Neutrophil (primary cell): ENCODE measurements at regions not wholly inside any gene's neighbourhood (a gene's known extent, or its start where the extent isn't known, plus 50 kb on each side); places are given as distances from the start of the nearest gene placed in this dataset.

ENCODE experiments used
- H3K27ac ChIP-seq: fragments of 200-600 bp; sonication (generic); 2 replicates; pipeline ENCODE4 v1.5.1; 2016; ENCODE audit warnings: mild to moderate bottlenecking, moderate library complexity
- H3K27me3 ChIP-seq: fragments of 200-600 bp; sonication (generic); 2 replicates; pipeline ENCODE4 v1.6.0; 2016; ENCODE audit warnings: mild to moderate bottlenecking
- H3K36me3 ChIP-seq: fragments of 200-600 bp; sonication (generic); 2 replicates; pipeline ENCODE4 v1.5.1; 2017
- H3K4me1 ChIP-seq, 2 experiments: fragments of 200-600 bp in 1 of 2; sonication (generic) in 1 of 2; 1 replicate in 1 of 2; 2 replicates in 1 of 2; pipeline versions ENCODE4 v1.5.1 to v1.6.1; 2013 to 2016; ENCODE audit warnings: low read depth in 1 of 2, low read length in 1 of 2, mild to moderate bottlenecking in 1 of 2, moderate library complexity in 1 of 2; ENCODE audit not compliant: control insufficient read depth in 1 of 2, insufficient read depth in 1 of 2
- H3K4me3 ChIP-seq, 2 experiments: fragments of 200-600 bp in 1 of 2; sonication (generic) in 1 of 2; 1 replicate in 1 of 2; 2 replicates in 1 of 2; pipeline ENCODE4 v1.5.1; 2013 to 2016; ENCODE audit warnings: low read depth in 1 of 2, low read length in 1 of 2, mild to moderate bottlenecking in 1 of 2, moderate library complexity in 1 of 2
- H3K9me3 ChIP-seq: fragments of 200-600 bp; sonication (generic); 2 replicates; pipeline ENCODE4 v1.5.1; 2016
- TF ChIP-seq, protein P1 (sequence below): fragments of 200-600 bp; sonication (generic); IDR thresholded peaks from 2 replicates; pipeline ENCODE4 v1.5.1; 2016; ENCODE audit warnings: antibody characterized with exemption

DNA sequence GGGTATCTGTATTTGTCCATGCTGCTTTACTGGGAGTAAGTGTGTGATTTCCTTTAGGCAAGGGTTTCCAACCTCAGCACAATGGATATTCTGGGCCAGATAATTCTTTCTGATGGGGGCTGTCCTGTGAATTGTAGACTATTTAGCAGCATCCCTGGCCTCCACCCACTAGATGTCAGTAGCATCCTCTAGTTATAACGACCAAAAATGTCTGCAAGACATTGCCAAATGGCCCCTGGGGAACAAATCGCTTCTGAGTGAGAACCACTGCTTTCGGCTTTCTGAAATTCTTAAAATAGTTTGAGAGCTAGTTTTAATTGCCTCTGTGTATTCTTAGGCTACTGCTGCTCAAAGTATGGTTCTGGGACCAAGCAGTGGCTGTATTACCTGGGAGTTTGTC is 81.2 kb upstream of the GPM6B start:
- H3K9me3 ChIP-seq = no peaks in the 10 kb centered on the region
- no peaks in the 10 kb centered on the region for H3K27me3 ChIP-seq
- H3K4me1 ChIP-seq = no peaks in the 10 kb centered on the region
- H3K4me3 ChIP-seq = no peak overlapping the region
- H3K27ac ChIP-seq = no peak overlapping the region
- H3K36me3 ChIP-seq = no peaks in the 10 kb centered on the region
- TF ChIP-seq, protein P1, sequence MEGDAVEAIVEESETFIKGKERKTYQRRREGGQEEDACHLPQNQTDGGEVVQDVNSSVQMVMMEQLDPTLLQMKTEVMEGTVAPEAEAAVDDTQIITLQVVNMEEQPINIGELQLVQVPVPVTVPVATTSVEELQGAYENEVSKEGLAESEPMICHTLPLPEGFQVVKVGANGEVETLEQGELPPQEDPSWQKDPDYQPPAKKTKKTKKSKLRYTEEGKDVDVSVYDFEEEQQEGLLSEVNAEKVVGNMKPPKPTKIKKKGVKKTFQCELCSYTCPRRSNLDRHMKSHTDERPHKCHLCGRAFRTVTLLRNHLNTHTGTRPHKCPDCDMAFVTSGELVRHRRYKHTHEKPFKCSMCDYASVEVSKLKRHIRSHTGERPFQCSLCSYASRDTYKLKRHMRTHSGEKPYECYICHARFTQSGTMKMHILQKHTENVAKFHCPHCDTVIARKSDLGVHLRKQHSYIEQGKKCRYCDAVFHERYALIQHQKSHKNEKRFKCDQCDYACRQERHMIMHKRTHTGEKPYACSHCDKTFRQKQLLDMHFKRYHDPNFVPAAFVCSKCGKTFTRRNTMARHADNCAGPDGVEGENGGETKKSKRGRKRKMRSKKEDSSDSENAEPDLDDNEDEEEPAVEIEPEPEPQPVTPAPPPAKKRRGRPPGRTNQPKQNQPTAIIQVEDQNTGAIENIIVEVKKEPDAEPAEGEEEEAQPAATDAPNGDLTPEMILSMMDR = no peak

DNA sequence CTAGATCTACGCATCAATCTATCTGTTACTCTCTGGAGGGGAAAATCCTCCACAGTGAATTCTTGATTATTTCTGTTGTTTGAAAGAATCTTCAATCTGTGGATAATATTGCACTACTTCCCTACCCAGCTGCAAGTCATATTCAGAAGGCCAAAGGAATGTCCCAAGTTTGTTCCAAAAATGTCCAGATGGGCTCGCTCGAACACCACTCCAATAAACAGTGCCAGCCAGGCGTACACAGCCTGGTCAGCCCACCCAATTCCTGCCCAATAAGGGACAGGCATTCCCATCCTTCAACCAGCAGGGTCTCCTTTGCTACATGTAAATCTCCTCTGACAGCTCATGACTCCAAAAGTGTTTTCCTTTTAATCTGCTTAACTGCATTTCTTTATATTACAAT is 80.7 kb upstream of the GPM6B start:
- Histone ChIP-seq H3K4me1 (no peaks in the 10 kb centered on the region), H3K27me3 (no peaks in the 10 kb centered on the region), H3K4me3 (no peak overlapping the region), H3K36me3 (no peaks in the 10 kb centered on the region), H3K27ac (no peak overlapping the region), H3K9me3 (no peaks in the 10 kb centered on the region)
- TF ChIP-seq, protein P1 = no peak

DNA sequence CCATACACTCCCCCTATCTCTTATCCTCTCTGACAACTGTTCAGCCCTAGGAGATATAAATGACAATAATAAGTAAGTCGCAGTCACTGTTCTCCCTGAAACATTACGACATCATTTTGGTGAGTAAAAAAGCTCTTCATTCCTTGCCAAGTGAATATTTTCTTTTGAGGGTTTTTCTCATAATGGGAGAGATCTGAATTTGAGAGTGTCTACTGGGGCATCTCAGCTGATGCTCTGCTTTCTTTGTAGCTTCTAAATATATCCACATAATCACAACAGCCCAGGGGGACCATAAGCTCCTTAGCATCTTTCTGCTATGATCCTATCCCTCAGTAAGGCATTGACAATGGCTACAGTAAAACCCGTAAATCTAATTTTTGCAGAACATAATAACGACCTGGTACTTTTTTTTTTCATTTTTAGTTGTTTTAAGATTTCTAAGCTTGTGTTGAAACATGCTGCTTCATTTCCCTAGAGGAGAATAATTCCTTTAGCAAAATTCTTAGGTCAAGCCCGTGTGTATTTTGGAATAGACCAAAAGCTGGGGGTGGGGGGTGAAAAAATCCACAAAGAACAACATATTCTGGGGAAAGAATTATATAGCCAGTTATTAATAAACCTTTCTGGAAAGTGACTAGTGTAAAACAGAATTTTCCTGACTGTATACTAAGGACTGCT is 78.1 kb upstream of the GPM6B start:
- H3K4me1 ChIP-seq = peaks cover 0 to 5% of the 10 kb centered on the region in 2 experiments
- TF ChIP-seq, protein P1 = no peak
- no peaks in the 10 kb centered on the region for H3K27me3 ChIP-seq
- H3K36me3 ChIP-seq = no peaks in the 10 kb centered on the region
- no peak overlapping the region for H3K27ac ChIP-seq
- no peaks in the 10 kb centered on the region for H3K9me3 ChIP-seq
- no peak overlapping the region for H3K4me3 ChIP-seq

DNA sequence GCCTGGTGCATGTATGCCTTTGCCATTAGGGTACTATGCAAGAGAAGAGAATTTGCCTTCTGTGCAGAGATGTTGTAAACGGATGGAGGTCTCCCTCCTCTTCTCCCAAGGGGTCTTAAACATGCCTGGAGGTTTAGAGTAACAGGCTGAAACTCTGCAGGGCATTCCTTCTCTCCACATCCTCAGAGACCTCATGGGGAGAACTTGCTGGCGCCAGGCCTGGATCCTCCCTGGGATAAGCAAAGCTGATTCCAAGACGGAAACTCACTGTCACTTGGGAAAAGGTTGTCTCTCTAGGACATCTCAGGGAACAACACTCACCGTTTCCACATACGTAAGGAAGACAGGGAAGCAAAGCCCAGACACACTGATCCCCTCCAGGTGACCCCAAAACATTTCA is 76.9 kb upstream of the GPM6B start:
- Histone ChIP-seq H3K27me3 (no peaks in the 10 kb centered on the region), H3K4me3 (no peak overlapping the region), H3K4me1 (peaks cover 0 to 5% of the 10 kb centered on the region in 2 experiments), H3K36me3 (no peaks in the 10 kb centered on the region), H3K9me3 (no peaks in the 10 kb centered on the region), H3K27ac (no peak overlapping the region)
- TF ChIP-seq, protein P1 = no peak

DNA sequence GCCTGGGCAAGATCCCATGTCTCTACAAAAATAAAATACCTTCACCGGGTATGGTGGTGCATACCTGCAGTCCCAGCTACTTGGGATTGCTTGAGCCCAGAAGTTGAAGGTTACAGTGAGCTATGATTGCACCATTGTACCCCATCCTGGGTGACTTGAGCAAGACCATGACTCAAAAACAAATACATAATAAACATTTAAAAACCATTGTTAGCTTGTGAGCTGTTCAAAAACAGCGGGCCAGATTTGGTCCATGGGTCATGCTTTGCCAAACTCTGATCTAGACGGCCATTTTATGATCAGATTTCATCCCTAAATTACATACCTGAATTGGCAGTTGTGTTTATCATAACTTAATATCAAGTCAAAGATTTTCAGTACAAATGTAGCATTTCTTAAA is 76.0 kb upstream of the GPM6B start:
- Histone ChIP-seq H3K4me3 (no peak overlapping the region), H3K27ac (no peak overlapping the region), H3K4me1 (peaks cover 0 to 5% of the 10 kb centered on the region in 2 experiments), H3K27me3 (no peaks in the 10 kb centered on the region), H3K36me3 (no peaks in the 10 kb centered on the region), H3K9me3 (no peaks in the 10 kb centered on the region)
- TF ChIP-seq, protein P1 = no peak
